MM.1S (cell line): ENCODE measurements at regions not wholly inside any gene's neighbourhood (a gene's known extent, or its start where the extent isn't known, plus 50 kb on each side); places are given as distances from the start of the nearest gene placed in this dataset.

Source experiments
- EZH2 ChIP-seq: fragments of 300-600 bp; sonication (generic); optimal IDR thresholded peaks from 2 replicates; pipeline ENCODE3; 2017; ENCODE audit warnings: low read depth, mild to moderate bottlenecking, antibody characterized with exemption, low read length, mixed read lengths
- EZH2phosphoT487 ChIP-seq: fragments of 300-600 bp; sonication (generic); IDR thresholded peaks from 2 replicates; pipeline ENCODE4 v1.6.1; 2018; ENCODE audit warnings: antibody characterized with exemption, low read length
- TF ChIP-seq, protein P1 (sequence below): fragments of 300-600 bp; sonication (generic); IDR thresholded peaks from 2 replicates; pipeline ENCODE4 v1.5.1; 2016; ENCODE audit warnings: antibody characterized with exemption, low read length, mixed read lengths

DNA sequence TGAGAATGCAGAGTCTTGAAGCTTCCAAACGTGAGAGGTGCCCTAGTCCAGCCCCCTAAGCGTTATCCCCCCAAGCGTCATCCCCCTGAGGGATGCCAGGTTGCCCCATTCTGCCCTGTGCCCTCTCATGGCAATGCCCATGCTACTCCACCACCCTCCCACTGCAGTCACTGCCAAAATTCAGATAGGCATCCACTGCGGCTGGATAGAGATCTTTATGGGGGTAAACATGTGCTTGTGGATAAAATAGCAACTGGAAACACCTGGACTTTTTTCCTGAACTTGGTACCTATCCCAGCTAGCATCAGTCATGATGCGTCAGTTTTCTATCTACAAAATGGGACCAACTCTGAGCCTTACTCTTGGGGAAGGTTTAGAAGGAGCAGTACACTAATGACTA lies 92.7 kb upstream of the HOXC13 start:
- TF ChIP-seq EZH2 (no peak), EZH2phosphoT487 (no peak)
- TF ChIP-seq, protein P1, sequence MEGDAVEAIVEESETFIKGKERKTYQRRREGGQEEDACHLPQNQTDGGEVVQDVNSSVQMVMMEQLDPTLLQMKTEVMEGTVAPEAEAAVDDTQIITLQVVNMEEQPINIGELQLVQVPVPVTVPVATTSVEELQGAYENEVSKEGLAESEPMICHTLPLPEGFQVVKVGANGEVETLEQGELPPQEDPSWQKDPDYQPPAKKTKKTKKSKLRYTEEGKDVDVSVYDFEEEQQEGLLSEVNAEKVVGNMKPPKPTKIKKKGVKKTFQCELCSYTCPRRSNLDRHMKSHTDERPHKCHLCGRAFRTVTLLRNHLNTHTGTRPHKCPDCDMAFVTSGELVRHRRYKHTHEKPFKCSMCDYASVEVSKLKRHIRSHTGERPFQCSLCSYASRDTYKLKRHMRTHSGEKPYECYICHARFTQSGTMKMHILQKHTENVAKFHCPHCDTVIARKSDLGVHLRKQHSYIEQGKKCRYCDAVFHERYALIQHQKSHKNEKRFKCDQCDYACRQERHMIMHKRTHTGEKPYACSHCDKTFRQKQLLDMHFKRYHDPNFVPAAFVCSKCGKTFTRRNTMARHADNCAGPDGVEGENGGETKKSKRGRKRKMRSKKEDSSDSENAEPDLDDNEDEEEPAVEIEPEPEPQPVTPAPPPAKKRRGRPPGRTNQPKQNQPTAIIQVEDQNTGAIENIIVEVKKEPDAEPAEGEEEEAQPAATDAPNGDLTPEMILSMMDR: no peak
